ENCODE measurements at regions not wholly inside any gene's neighbourhood (a gene's known extent, or its start where the extent isn't known, plus 50 kb on each side); places are given as distances from the start of the nearest gene placed in this dataset.

DNA sequence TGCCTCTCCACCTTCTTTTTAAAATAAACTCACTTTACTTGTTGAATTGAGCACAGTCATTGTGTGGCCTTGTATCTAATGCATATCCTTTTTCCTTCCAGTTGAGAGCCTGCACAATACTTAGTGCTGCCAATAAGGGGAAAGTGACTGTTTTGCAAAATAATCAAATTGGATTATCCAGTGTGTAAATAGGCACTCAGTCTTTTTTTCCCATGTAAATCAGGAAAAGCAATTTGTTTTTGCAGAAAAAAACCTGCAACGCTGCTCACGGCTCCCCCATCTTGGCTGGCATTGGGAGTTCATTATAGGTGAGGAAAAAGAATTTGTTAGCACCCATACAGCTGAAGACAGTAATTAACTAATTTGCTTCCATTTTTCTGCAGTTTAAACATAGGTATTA lies 299.9 kb downstream of the CSNK1G3 start:
- DNase-seq (ENCODE audit: low spot score) = no peak

- no peak for DNase-seq (ENCODE audit: low spot score)
Observed at GRCh38 chr5:123810746-123811340, 298.9 kb downstream of the CSNK1G3 start.

GRCh38 chr5:123810253-123810652 lies 298.3 kb downstream of the CSNK1G3 start:
- no peak for DNase-seq (ENCODE audit: low spot score)

- DNase-seq (ENCODE audit: low spot score) = no peak
Observed at GRCh38 chr5:123809594-123810221, 297.7 kb downstream of the CSNK1G3 start.

DNA sequence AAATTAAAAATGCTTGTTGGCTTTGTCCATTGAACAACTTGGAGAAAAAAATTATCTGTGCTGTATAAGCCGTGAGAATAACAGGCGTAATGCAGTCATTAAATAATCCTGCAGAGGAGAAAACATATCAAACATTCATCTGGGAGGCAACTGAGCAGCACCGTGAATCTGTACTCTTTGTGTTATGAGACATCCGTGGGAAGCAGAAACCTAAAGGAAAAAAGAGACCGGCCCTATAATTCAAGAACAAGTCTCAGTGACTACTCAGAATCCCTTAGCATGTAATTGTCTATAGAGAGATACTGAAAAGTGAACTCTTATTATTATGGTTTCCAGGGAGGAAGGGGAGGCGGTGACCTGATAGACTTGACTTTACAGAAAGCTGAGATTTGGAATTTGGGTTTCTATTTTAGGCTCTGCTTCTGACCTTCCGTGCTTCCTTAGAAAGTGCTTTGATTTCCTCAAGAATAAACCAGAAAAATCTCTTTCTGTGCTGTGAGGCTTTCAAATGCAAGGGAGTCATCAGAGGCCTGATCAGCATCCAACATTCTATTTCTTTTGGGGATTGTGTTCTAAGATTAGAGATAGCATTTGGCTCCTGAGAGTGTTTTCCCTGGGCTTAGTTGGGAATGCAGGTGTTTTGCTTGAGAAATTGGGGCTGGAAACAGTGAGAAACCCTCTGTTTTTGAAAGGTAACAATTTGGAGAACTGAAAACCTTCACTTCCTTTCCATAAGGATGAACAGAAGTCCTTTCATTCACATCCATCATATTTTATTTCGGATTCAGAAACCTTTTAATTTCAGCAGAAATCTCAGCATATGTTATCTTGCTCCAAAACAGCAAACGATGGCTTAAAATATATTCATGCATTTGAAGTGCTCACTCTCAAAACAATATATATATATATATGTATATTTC lies 296.7 kb downstream of the CSNK1G3 start:
- no peak for DNase-seq (ENCODE audit: low spot score)

GRCh38 chr5:123807177-123807945 lies 295.4 kb downstream of the CSNK1G3 start:
- DNase-seq (ENCODE audit: low spot score) = no peak

DNA sequence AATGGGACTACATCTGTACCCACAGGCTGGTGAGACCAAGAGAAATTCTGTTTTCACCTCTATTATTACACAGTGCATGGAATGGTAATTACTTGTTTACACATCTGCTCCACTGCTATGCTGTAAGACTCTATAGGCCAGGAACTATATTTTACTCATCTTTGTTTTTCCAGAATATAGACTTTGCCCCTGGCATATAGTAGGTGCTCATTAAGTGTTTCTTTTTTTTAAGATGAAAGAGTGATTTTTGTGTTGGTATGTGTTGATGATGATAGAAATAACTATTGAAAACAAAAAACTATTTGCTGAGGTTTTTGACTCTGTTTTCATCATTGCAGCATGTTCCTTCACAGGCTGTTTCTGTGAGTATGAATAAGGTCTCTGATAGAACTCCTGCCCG lies 294.7 kb downstream of the CSNK1G3 start:
- no peak for DNase-seq (ENCODE audit: low spot score)

GRCh38 chr5:123805300-123805699 lies 293.3 kb downstream of the CSNK1G3 start:
- DNase-seq (ENCODE audit: low spot score) = no peak

DNA sequence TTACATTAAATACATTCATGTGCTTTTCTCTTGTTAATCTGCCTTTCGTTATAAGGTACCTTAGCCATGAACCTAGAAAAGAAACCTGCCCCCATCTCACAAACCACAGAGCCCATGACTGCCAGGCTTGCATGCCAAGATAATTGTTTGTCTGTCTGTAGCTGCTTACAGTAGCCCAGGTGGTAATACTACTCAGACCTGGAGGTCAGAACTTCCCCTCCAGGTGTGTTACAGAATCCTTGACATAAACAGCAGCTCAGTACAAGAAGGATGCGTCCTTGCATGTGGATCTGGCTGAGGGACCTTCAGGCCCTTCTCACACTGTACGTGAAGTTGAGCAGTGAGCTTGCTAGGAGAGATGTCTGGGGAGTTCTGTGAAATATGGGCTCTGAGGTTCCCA lies 291.4 kb downstream of the CSNK1G3 start:
- DNase-seq (ENCODE audit: low spot score) = no peak

- DNase-seq (ENCODE audit: low spot score) = no peak
Observed at GRCh38 chr5:123802298-123802951, 290.4 kb downstream of the CSNK1G3 start.

GRCh38 chr5:123800640-123801039 lies 288.7 kb downstream of the CSNK1G3 start:
- no peak for DNase-seq (ENCODE audit: low spot score)

DNA sequence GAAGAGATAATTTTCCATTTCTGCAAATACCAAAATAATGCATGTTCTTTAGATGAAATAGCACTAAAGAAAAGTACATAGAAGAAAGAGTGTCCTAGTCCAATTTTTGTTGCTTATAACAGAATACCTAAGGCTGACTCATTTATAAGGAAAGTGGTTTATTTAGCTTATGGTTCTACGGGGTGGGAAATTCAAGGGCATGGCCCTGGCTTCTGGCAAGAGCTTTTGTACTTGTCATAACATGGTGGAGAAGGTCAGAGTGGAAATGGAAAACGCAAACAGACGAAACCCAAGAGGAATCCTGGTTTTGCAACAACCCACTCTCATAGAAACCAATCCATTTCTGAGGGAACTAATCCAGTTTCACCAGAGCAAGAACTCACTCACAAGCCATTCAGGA lies 283.7 kb downstream of the CSNK1G3 start:
- no peak for DNase-seq (ENCODE audit: low spot score)

GRCh38 chr5:123790226-123790625 lies 278.2 kb downstream of the CSNK1G3 start:
- no peak for DNase-seq (ENCODE audit: low spot score)

DNA sequence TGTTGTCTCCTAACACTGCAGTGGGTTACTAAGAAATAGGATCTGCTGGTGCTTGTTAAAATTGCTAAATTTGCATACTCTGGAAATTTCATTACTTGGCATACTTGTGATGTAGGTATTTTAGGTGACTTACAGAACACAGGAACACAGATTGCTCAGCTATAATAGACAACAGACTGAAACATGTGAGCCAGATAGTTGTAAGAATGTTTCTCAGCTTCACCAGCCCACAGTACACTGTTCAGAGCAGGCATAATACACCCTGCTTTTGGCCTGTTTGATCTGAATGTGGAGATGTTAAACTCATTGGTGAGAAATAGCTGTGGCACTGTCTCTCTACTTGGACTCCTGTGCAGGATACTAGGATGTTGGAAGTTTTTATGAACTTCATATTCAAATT lies 275.7 kb downstream of the CSNK1G3 start:
- no peak for DNase-seq (ENCODE audit: low spot score)

DNA sequence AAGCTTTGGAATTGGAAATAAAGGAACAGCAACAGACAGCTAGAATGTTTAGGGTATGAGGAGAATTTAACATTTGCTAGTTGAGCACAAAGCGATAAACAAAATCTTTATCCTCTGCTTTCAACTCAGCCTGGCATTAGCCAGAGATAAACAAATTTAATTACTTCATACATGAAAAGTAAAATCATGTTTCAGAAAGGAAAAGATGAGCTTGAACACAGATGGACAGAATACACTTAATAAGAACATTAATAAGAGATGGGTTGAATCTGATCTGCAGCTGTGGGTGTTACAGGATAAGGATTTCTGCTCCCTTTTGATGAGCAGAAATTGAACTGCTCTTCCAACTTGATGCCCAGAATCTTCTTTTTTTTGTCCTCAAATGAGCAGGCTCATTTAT lies 275.2 kb downstream of the CSNK1G3 start:
- DNase-seq (ENCODE audit: low spot score) = no peak

- DNase-seq (ENCODE audit: low spot score) = peak; percentile 17
Observed at GRCh38 chr5:123786411-123786810, 274.4 kb downstream of the CSNK1G3 start.

- no peak for DNase-seq (ENCODE audit: low spot score)
Observed at GRCh38 chr5:123785162-123786071, 273.4 kb downstream of the CSNK1G3 start.

DNA sequence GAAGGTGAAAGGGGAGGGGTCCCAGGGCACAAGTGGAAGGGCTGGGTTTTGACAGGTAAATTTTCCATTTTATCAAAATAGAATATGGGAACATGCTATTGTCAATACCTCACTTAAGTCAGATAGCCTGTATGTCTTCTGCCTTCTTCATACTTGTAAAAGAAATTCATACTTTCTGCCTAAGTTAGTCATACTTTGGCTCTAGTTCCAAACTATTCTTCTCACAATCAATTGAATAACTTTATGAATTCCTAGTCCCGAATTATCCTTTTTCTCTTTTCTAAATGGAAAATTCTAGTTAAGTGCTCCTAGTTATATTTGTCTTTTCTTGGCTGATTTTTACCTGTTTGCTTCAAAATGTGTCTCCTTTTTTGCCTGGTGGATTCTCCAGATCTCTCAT lies 271.4 kb downstream of the CSNK1G3 start:
- no peak for DNase-seq (ENCODE audit: low spot score)

DNA sequence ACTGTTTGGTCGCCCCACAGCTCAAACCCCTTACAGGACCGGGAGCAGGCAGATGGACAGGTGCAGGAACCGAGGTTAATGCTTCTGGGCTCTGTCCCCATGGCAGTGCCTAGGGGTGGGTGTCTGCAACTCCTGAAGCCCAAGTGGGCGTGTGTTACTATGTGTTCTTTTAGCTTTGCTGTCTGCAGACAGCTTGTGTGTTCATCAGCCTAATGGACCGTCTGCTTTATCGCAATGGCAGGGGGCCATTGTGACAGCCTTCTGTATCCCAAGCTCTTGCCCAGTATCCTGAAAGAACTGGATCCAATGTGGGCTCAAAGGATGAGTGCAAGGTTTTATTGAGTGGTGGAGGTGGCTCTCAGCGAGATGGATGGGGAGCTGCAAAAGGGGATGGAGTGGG lies 266.7 kb downstream of the CSNK1G3 start:
- no peak for DNase-seq (ENCODE audit: low spot score)

DNA sequence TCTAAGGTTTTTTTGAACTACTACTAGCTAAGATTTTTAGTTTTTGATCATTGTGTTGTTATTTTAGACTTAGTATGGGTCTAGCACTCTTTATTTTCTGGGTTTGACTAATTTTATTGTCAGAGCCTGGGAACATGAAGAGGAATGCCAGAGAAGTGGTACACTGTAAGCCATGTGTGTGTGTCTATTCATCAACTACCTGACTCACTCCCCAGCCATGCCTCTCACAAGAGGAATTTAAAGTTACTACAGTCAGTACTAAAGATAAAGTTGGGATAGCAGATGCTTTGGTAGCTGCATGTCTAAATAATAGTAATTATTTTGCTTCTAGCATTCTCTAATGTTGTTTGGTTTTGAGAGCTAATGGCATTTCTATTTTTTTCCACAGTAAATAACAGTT lies 264.8 kb downstream of the CSNK1G3 start:
- no peak for DNase-seq (ENCODE audit: low spot score)

DNA sequence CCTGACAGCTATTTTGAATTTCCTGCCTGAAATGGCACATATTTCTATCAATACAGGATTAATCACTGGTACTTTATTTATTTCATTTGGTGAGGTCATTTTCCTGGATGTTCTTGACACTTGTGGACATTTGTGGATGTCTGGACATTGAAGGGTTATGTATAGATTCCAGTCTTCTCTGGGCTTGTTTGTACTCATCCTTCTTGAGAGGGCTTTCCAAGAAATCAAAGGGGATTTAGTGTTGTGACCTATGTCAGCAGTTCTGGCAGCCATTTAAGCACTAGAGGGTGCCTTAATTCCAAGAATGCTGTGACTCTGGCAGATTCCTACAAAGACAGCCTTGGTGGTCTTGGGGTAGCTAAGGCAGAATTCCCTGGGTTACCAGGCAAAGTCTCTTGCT lies 259.7 kb downstream of the CSNK1G3 start:
- DNase-seq (ENCODE audit: low spot score) = no peak

Measured in germinal center (tissue), 1 donor.